ENCODE measurements at regions not wholly inside any gene's neighbourhood (a gene's known extent, or its start where the extent isn't known, plus 50 kb on each side); places are given as distances from the start of the nearest gene placed in this dataset.
"Not testable (repeated sequence)": the region's sequence is repeated elsewhere in the genome, so short reads cannot be mapped to it uniquely, and the experiment has no call there.

- intact Hi-C loops (cut with DNase I): no loop called here
Measured at GRCh38 chr22:45087802-45088201, 75.9 kb upstream of the NUP50 start.

GRCh38 chr22:45088576-45088975, 75.1 kb upstream of the NUP50 start:
- intact Hi-C loops (cut with DNase I): no loop called here
- H3K36me3 ChIP-seq: no peaks in the 10 kb centered on the region

More at GRCh38 chr22:45087802-45088201, 75.9 kb upstream of the NUP50 start:
- WGBS, 2 donors: 88 to 93% methylated on average over 5 of the region's 5 CpGs
- peaks cover 2 to 33% (median 6%) of the 10 kb centered on the region in 3 donors for H3K27me3 ChIP-seq
- H3K36me3 ChIP-seq: no peaks in the 10 kb centered on the region
- TF ChIP-seq EP300 (IDR thresholded peaks at IDR 0.05) (no peak), POLR2AphosphoS5 (IDR thresholded peaks at IDR 0.05) (no peak), POLR2A (IDR thresholded peaks at IDR 0.05) (no peak), CTCF (IDR thresholded peaks at IDR 0.05) (no peak)
- no peak overlapping the region for H3K4me3 ChIP-seq
- H3K4me1 ChIP-seq: no peaks in the 10 kb centered on the region
- no peaks in the 10 kb centered on the region for H3K9me3 ChIP-seq
- no peak overlapping the region for H3K27ac ChIP-seq
- DNase-seq: no peak

GRCh38 chr22:45090497-45090910, 73.2 kb upstream of the NUP50 start:
- no peak overlapping the region for H3K4me3 ChIP-seq
- no peak for DNase-seq
- no peak overlapping the region for H3K27ac ChIP-seq
- no peaks in the 10 kb centered on the region for H3K4me1 ChIP-seq
- H3K36me3 ChIP-seq: no peaks in the 10 kb centered on the region
- WGBS, 2 donors: 6 to 30% methylated on average over 10 of the region's 10 CpGs
- peaks cover 0 to 35% (median under 1%) of the 10 kb centered on the region in 3 donors for H3K27me3 ChIP-seq
- intact Hi-C loops (cut with DNase I): no loop called here
- TF ChIP-seq EP300 (IDR thresholded peaks at IDR 0.05) (no peak), POLR2A (IDR thresholded peaks at IDR 0.05) (no peak), CTCF (IDR thresholded peaks at IDR 0.05) (no peak), POLR2AphosphoS5 (IDR thresholded peaks at IDR 0.05) (no peak)
- no peaks in the 10 kb centered on the region for H3K9me3 ChIP-seq

More at GRCh38 chr22:45088576-45088975, 75.1 kb upstream of the NUP50 start:
- H3K27me3 ChIP-seq: peaks cover 0 to 33% (median 0%) of the 10 kb centered on the region in 3 donors
- no peak for TF ChIP-seq EP300 (IDR thresholded peaks at IDR 0.05)
- no peak for DNase-seq
- H3K9me3 ChIP-seq: no peaks in the 10 kb centered on the region
- no peaks in the 10 kb centered on the region for H3K4me1 ChIP-seq
- H3K27ac ChIP-seq: no peak overlapping the region
- WGBS, 2 donors: 80 to 83% methylated on average over 2 of the region's 2 CpGs
- no peak overlapping the region for H3K4me3 ChIP-seq

- no peaks in the 10 kb centered on the region for H3K36me3 ChIP-seq
- intact Hi-C loops (cut with DNase I): no loop called here
- H3K9me3 ChIP-seq: no peaks in the 10 kb centered on the region
- H3K4me3 ChIP-seq: no peak overlapping the region
- peaks cover 0 to 42% (median 8%) of the 10 kb centered on the region in 3 donors for H3K27me3 ChIP-seq
- H3K27ac ChIP-seq: no peak overlapping the region
- WGBS, 2 donors: 18 to 68% methylated on average over 33 of the region's 33 CpGs
- no peak for TF ChIP-seq CTCF (IDR thresholded peaks at IDR 0.05)
- no peak for TF ChIP-seq POLR2A (IDR thresholded peaks at IDR 0.05)
- no peak for TF ChIP-seq EP300 (IDR thresholded peaks at IDR 0.05)
- no peak for TF ChIP-seq POLR2AphosphoS5 (IDR thresholded peaks at IDR 0.05)
- no peaks in the 10 kb centered on the region for H3K4me1 ChIP-seq
- no peak for DNase-seq
Measured at GRCh38 chr22:45091254-45091854, 72.4 kb upstream of the NUP50 start.

GRCh38 chr22:45091875-45092274, 71.8 kb upstream of the NUP50 start:
- 77 to 86% methylated on average over 20 of the region's 20 CpGs for WGBS, 2 donors
- H3K9me3 ChIP-seq; H3K4me1 ChIP-seq; intact Hi-C loops (cut with DNase I); H3K4me3 ChIP-seq; DNase-seq; H3K36me3 ChIP-seq; H3K27ac ChIP-seq: not testable (repeated sequence)
- peaks cover 0 to 47% (median 8%) of the 10 kb centered on the region in 3 donors for H3K27me3 ChIP-seq

- Histone ChIP-seq H3K9me3 (no peaks in the 10 kb centered on the region), H3K36me3 (no peaks in the 10 kb centered on the region), H3K4me1 (no peaks in the 10 kb centered on the region), H3K4me3 (no peak overlapping the region), H3K27ac (no peak overlapping the region), H3K27me3 (peaks cover 0 to 47% (median 8%) of the 10 kb centered on the region in 3 donors)
- no peak for TF ChIP-seq CTCF (IDR thresholded peaks at IDR 0.05)
- TF ChIP-seq POLR2AphosphoS5 (IDR thresholded peaks at IDR 0.05): no peak
- TF ChIP-seq POLR2A (IDR thresholded peaks at IDR 0.05): no peak
- no peak for TF ChIP-seq EP300 (IDR thresholded peaks at IDR 0.05)
- DNase-seq: no peak
- WGBS, 2 donors: 90 to 92% methylated on average over 4 of the region's 4 CpGs
- intact Hi-C loops (cut with DNase I): no loop called here
Measured at GRCh38 chr22:45092644-45093043, 71.1 kb upstream of the NUP50 start.

All from sigmoid colon (tissue), 6 donors.